ENCODE measurements at regions not wholly inside any gene's neighbourhood (a gene's known extent, or its start where the extent isn't known, plus 50 kb on each side); places are given as distances from the start of the nearest gene placed in this dataset.
"Not testable (repeated sequence)": the region's sequence is repeated elsewhere in the genome, so short reads cannot be mapped to it uniquely, and the experiment has no call there.

DNA sequence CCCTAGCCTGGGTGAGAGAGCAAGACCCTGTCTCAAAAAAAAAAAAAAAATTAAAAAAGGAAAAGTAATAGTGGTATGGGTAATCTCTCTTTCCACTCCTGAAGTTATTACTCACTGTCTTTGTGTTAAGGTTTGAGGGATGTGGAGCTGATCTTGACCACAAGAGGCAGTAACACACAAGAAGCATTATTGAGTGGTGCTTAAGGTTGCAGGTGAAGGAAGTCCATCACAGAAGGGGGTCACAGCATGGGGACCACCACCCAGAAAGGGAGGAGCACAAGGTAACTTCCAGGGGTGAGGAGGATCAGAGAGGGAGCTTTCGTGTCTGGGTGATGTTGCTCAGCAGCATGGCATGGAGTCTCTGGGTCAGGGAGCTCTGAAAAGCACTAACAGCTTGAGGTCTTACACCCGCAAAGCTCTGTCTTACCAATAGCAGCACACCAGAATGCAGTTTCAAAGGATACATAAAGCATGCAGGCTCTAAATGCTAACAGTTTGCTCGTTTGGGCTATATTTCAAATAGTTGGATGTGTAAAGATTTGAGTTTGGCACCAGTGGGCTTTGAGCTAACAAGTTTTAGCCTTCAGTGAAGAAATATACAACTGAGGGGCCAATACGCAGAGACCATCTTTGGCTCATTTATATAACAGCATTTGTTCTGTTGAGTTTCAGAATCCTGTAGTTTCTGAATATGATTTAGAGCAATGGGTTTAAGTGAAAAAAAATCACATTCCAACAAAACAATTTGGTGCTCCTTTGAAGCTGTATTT, 100.4 kb upstream of the DNAJC1 start:
- no peaks in the 10 kb centered on the region for H3K36me3 ChIP-seq (ENCODE audit: low read depth)
- H4K20me1 ChIP-seq (ENCODE audit: insufficient read depth): no peaks in the 10 kb centered on the region
- no peaks in the 10 kb centered on the region for H3K79me2 ChIP-seq (ENCODE audit: insufficient read depth)
- H3K4me2 ChIP-seq (ENCODE audit: unreplicated experiment): no peak overlapping the region
- 48 to 55% methylated on average over 4 of the region's 4 CpGs for WGBS, 2 experiments (ENCODE audit: low coverage in 1 of 2, low lambda C conversion rate in 2 of 2, missing lambda C conversion rate in 2 of 2)
- no peaks in the 10 kb centered on the region for H3K4me1 ChIP-seq (ENCODE audit: insufficient read depth)
- H3F3A ChIP-seq (ENCODE audit: insufficient read depth): no peaks in the 10 kb centered on the region
- in situ Hi-C loops (cut with MboI): no loop called here
- no peak overlapping the region for H3K9ac ChIP-seq
- H3K9me3 ChIP-seq (ENCODE audit: low read depth): no peaks in the 10 kb centered on the region
- H3K27ac ChIP-seq: no peak overlapping the region
- H3K27me3 ChIP-seq (replicated peaks; ENCODE audit: insufficient read depth): no peaks in the 10 kb centered on the region
- H3K4me3 ChIP-seq: no peak overlapping the region
- DNase-seq: peak; percentile 10
- no peak for TF ChIP-seq EZH2 (IDR thresholded peaks at IDR 0.05; ENCODE audit: insufficient read depth, poor library complexity, severe bottlenecking)
- no peak for TF ChIP-seq EZH2phosphoT487 (IDR thresholded peaks at IDR 0.05; ENCODE audit: insufficient read depth, low read depth)
- no peak overlapping the region for H2AFZ ChIP-seq
- H3K9me2 ChIP-seq (ENCODE audit: insufficient read depth): no peaks in the 10 kb centered on the region

DNA sequence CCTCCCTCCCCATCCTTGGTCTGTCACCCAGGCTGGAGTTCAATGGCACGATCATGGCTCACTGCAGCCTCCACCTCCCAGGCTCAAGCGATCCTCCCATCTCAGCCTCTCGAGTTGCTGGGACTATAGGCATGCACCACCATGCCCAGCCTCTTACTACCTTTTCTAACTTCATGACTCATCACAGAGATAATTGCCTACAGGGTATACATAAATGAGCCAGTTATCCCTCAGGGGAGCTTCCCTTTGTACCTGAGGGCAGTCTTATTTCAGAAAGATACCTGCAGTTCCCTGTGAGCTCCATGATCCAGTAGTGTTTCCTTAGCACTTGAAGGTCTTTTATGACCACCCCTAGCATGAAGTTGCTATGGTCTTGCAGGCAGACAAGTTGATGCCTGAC, 94.2 kb upstream of the DNAJC1 start:
- no peak for DNase-seq
- Histone ChIP-seq H3K4me3 (no peak overlapping the region), H3K27me3 (replicated peaks; ENCODE audit: insufficient read depth) (no peaks in the 10 kb centered on the region), H3F3A (ENCODE audit: insufficient read depth) (no peaks in the 10 kb centered on the region), H3K27ac (no peak overlapping the region), H3K9me2 (ENCODE audit: insufficient read depth) (no peaks in the 10 kb centered on the region), H3K9ac (no peak overlapping the region), H2AFZ (no peak overlapping the region), H4K20me1 (ENCODE audit: insufficient read depth) (no peaks in the 10 kb centered on the region), H3K9me3 (ENCODE audit: low read depth) (no peaks in the 10 kb centered on the region), H3K4me2 (ENCODE audit: unreplicated experiment) (no peak overlapping the region), H3K36me3 (ENCODE audit: low read depth) (no peaks in the 10 kb centered on the region), H3K4me1 (ENCODE audit: insufficient read depth) (no peaks in the 10 kb centered on the region), H3K79me2 (ENCODE audit: insufficient read depth) (no peaks in the 10 kb centered on the region)
- no peak for TF ChIP-seq EZH2phosphoT487 (IDR thresholded peaks at IDR 0.05; ENCODE audit: insufficient read depth, low read depth)
- 67 to 69% methylated on average over 3 of the region's 3 CpGs for WGBS, 2 experiments (ENCODE audit: low coverage in 1 of 2, low lambda C conversion rate in 2 of 2, missing lambda C conversion rate in 2 of 2)
- in situ Hi-C loops (cut with MboI): no loop called here

DNA sequence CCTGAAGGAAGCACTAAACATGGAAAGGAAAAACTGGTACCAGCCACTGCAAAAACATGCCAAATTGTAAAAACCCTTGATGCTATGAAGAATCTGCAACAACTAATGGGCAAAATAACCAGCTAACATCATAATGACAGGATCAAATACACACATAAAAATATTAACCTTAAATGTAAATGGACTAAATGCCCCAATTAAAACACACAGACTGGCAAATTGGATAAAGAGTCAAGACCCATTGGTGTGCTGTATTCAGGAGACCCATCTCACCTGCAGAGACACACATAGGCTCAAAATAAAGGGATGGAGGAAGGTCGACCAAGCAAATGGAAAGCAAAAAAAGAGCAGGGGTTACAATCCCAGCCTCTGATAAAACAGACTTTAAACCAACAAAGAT, 87.7 kb upstream of the DNAJC1 start:
- H3K9me3 ChIP-seq (ENCODE audit: low read depth); H3K36me3 ChIP-seq (ENCODE audit: low read depth); H3K9ac ChIP-seq; H3K9me2 ChIP-seq (ENCODE audit: insufficient read depth); H4K20me1 ChIP-seq (ENCODE audit: insufficient read depth); H2AFZ ChIP-seq; H3K27ac ChIP-seq; H3K27me3 ChIP-seq (replicated peaks; ENCODE audit: insufficient read depth); H3K4me2 ChIP-seq (ENCODE audit: unreplicated experiment); H3K79me2 ChIP-seq (ENCODE audit: insufficient read depth); DNase-seq; H3K4me3 ChIP-seq; in situ Hi-C loops (cut with MboI); H3F3A ChIP-seq (ENCODE audit: insufficient read depth); H3K4me1 ChIP-seq (ENCODE audit: insufficient read depth): not testable (repeated sequence)
- 46 to 50% methylated on average over 1 of the region's 1 CpG for WGBS, 2 experiments (ENCODE audit: low coverage in 1 of 2, low lambda C conversion rate in 2 of 2, missing lambda C conversion rate in 2 of 2)

DNA sequence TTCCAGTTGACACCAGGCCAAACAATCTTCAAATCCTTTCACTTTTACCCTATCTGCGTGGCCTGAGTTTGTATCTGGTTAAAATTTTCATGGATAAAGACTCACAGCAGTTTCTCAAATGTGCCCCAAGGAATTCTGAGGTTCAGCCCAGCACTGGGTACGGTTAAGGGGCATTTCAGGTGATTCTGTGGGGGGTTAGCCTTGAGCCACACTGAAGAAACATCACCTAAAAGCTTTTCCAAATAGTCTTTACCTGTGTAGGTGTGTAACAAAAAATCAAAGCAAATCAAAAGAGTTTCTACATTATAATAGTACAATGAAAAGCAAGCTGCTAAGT, 83.8 kb upstream of the DNAJC1 start:
- H3K27ac ChIP-seq: no peak overlapping the region
- H3K4me2 ChIP-seq (ENCODE audit: unreplicated experiment): peak overlapping the region; percentile 38
- 23 to 34% methylated on average over 2 of the region's 2 CpGs for WGBS, 2 experiments (ENCODE audit: low coverage in 1 of 2, low lambda C conversion rate in 2 of 2, missing lambda C conversion rate in 2 of 2)
- no peaks in the 10 kb centered on the region for H3K9me3 ChIP-seq (ENCODE audit: low read depth)
- no peaks in the 10 kb centered on the region for H4K20me1 ChIP-seq (ENCODE audit: insufficient read depth)
- in situ Hi-C loops (cut with MboI): no loop called here
- H2AFZ ChIP-seq: peak overlapping the region; percentile 45; the same call in 1 of the 2 replicates
- DNase-seq: no peak
- H3K27me3 ChIP-seq (replicated peaks; ENCODE audit: insufficient read depth): 0 out of 2 replicates have a peak, but pooled peaks cover 8% of the 10 kb centered on the region
- no peaks in the 10 kb centered on the region for H3F3A ChIP-seq (ENCODE audit: insufficient read depth)
- H3K9ac ChIP-seq: no peak overlapping the region
- no peaks in the 10 kb centered on the region for H3K9me2 ChIP-seq (ENCODE audit: insufficient read depth)
- TF ChIP-seq EZH2phosphoT487 (IDR thresholded peaks at IDR 0.05; ENCODE audit: insufficient read depth, low read depth) (no peak), EZH2 (IDR thresholded peaks at IDR 0.05; ENCODE audit: insufficient read depth, poor library complexity, severe bottlenecking) (no peak)
- peaks cover 6% of the 10 kb centered on the region for H3K4me1 ChIP-seq (ENCODE audit: insufficient read depth)
- no peak overlapping the region for H3K4me3 ChIP-seq
- H3K79me2 ChIP-seq (ENCODE audit: insufficient read depth): no peaks in the 10 kb centered on the region
- H3K36me3 ChIP-seq (ENCODE audit: low read depth): no peaks in the 10 kb centered on the region

Measured in GM23248 (cell line).